Heart left ventricle (tissue), 13 donors: ENCODE measurements at regions not wholly inside any gene's neighbourhood (a gene's known extent, or its start where the extent isn't known, plus 50 kb on each side); places are given as distances from the start of the nearest gene placed in this dataset.

ENCODE experiments used
- CTCF ChIP-seq, 12 donors: fragments of 200-600 bp; sonication (generic) in 4 of 12; IDR thresholded peaks; one replicate each; pipeline versions ENCODE4 v1.5.0 to v1.8.0; 2018 to 2022; ENCODE audit warnings: antibody characterized with exemption in 12 of 12, mild to moderate bottlenecking in 5 of 12
- POLR2A ChIP-seq, 2 donors: fragments of 450-650 bp; IDR thresholded peaks; one replicate each; pipeline ENCODE4 v1.6.1; 2017; ENCODE audit warnings: antibody characterized with exemption in 2 of 2, mild to moderate bottlenecking in 2 of 2, moderate library complexity in 2 of 2
- donor health status: ischemic (EF 13 %, LVEDD 7.1; RV severe dilation, severe dysfunction).
- donor health status: DM: no; HTN: yes; CAD: no.
- donor health status: DM: no; HTN: no; CAD: no.
- donor health status: ischemic (EF 25% LVEDD 6.9; RV normal size, moderate dysfunction).
- donor health status: ischemic (EF 25% LVEDD 5.7; RV mildly dilated, moderate dysfunction).
- donor health status: ischemic (EF 35%, LVEDD 5.7; RV mildly dilated, moderate dysfunction).
- donor health status: nonischemic (EF 11% LVEDD 7.7; RV severe dilation, severe dysfunction).
- donor health status: DM: yes; HTN: yes; CAD: no.
- donor health status: PGD.
- donor health status: ischemic (EF 29% LVEDD 5.4; RV normal size, mild dysfunction).
- donor health status: nonischemic (EF 23%, LVEDD 6.1; RV moderate dilation, normal function).

DNA sequence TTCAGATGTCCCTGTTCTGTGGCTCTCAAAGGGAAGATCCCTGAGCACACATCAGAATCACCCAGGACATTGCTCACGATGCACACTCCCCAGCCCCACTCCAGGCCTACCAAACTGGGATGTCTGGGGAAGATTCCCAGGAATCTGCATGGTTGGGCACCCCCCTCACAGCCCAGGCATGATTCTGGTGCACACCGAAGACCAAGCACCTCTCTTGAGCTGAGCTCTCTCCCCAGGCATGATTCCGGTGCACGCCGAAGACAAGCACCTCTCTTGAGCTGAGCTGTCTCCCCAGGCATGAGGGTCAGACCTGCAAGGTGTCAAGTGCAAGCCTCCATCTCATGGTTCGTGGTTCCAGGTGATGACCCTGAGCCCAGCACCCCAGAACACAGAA lies 112.2 kb upstream of the MEF2A start:
- TF ChIP-seq CTCF (IDR thresholded peaks at IDR 0.05), result no peak
- no peak for TF ChIP-seq POLR2A (IDR thresholded peaks at IDR 0.05)
